ENCODE measurements at regions not wholly inside any gene's neighbourhood (a gene's known extent, or its start where the extent isn't known, plus 50 kb on each side); places are given as distances from the start of the nearest gene placed in this dataset.

- H3K36me3 ChIP-seq (ENCODE audit: control insufficient read depth, insufficient read depth, low read length) = no peaks in the 10 kb centered on the region
- Mint-ChIP-seq H3K4me3 (no peak overlapping the region), H3K27ac (no peak overlapping the region), H3K27me3 (ENCODE audit: insufficient read depth) (peaks cover 2% of the 10 kb centered on the region), H3K9me3 (no peaks in the 10 kb centered on the region), H3K4me1 (peaks cover 23% of the 10 kb centered on the region), H3K36me3 (ENCODE audit: low read depth) (no peaks in the 10 kb centered on the region)
- peaks cover 12% of the 10 kb centered on the region for H3K4me1 ChIP-seq (ENCODE audit: control insufficient read depth, insufficient read depth, low read length)
- H3K9ac ChIP-seq (ENCODE audit: extremely low read depth, low read length, poor library complexity, severe bottlenecking) = no peak overlapping the region
- H3K27me3 ChIP-seq (ENCODE audit: control insufficient read depth, insufficient read depth, low read length, poor library complexity, severe bottlenecking) = no peaks in the 10 kb centered on the region
- WGBS, 2 experiments (ENCODE audit: insufficient coverage in 1 of 2, insufficient read length in 1 of 2) = 93 to 94% methylated on average over 6 to 9 of the region's 9 CpGs
- H3K9me3 ChIP-seq (ENCODE audit: control insufficient read depth, low read length) = no peaks in the 10 kb centered on the region
- no peak for DNase-seq
- no peak for TF ChIP-seq CTCF (conservative IDR thresholded peaks at IDR 0.05)
- H3K4me3 ChIP-seq (ENCODE audit: low read length) = no peak overlapping the region
- no peak overlapping the region for H3K27ac ChIP-seq (ENCODE audit: low read depth, low read length)
Observed at GRCh38 chr9:89739916-89740315, 135.1 kb downstream of the GADD45G start.

- Histone ChIP-seq H3K9ac (ENCODE audit: extremely low read depth, low read length, poor library complexity, severe bottlenecking) (no peak overlapping the region), H3K27me3 (ENCODE audit: control insufficient read depth, insufficient read depth, low read length, poor library complexity, severe bottlenecking) (no peaks in the 10 kb centered on the region), H3K36me3 (ENCODE audit: control insufficient read depth, insufficient read depth, low read length) (no peaks in the 10 kb centered on the region), H3K9me3 (ENCODE audit: control insufficient read depth, low read length) (no peaks in the 10 kb centered on the region), H3K4me1 (ENCODE audit: control insufficient read depth, insufficient read depth, low read length) (peaks cover 12% of the 10 kb centered on the region), H3K27ac (ENCODE audit: low read depth, low read length) (no peak overlapping the region), H3K4me3 (ENCODE audit: low read length) (no peak overlapping the region)
- H3K4me1 Mint-ChIP-seq = peaks cover 23% of the 10 kb centered on the region
- peaks cover 2% of the 10 kb centered on the region for H3K27me3 Mint-ChIP-seq (ENCODE audit: insufficient read depth)
- DNase-seq = no peak
- no peak for TF ChIP-seq CTCF (conservative IDR thresholded peaks at IDR 0.05)
- no peak overlapping the region for H3K4me3 Mint-ChIP-seq
- no peaks in the 10 kb centered on the region for H3K9me3 Mint-ChIP-seq
- WGBS, 2 experiments (ENCODE audit: insufficient coverage in 1 of 2, insufficient read length in 1 of 2) = 90 to 100% methylated on average over 1 to 8 of the region's 8 CpGs
- H3K27ac Mint-ChIP-seq = no peak overlapping the region
- H3K36me3 Mint-ChIP-seq (ENCODE audit: low read depth) = no peaks in the 10 kb centered on the region
Observed at GRCh38 chr9:89740722-89741121, 135.9 kb downstream of the GADD45G start.

GRCh38 chr9:89742660-89743059 lies 137.8 kb downstream of the GADD45G start:
- Mint-ChIP-seq H3K27me3 (ENCODE audit: insufficient read depth) (peaks cover 2% of the 10 kb centered on the region), H3K4me3 (no peak overlapping the region), H3K36me3 (ENCODE audit: low read depth) (no peaks in the 10 kb centered on the region), H3K9me3 (no peaks in the 10 kb centered on the region), H3K27ac (no peak overlapping the region), H3K4me1 (peaks cover 23% of the 10 kb centered on the region)
- no peak for DNase-seq
- Histone ChIP-seq H3K27me3 (ENCODE audit: control insufficient read depth, insufficient read depth, low read length, poor library complexity, severe bottlenecking) (no peaks in the 10 kb centered on the region), H3K36me3 (ENCODE audit: control insufficient read depth, insufficient read depth, low read length) (no peaks in the 10 kb centered on the region), H3K9me3 (ENCODE audit: control insufficient read depth, low read length) (no peaks in the 10 kb centered on the region), H3K4me3 (ENCODE audit: low read length) (no peak overlapping the region), H3K4me1 (ENCODE audit: control insufficient read depth, insufficient read depth, low read length) (peaks cover 12% of the 10 kb centered on the region), H3K27ac (ENCODE audit: low read depth, low read length) (peak overlapping the region; percentile 65), H3K9ac (ENCODE audit: extremely low read depth, low read length, poor library complexity, severe bottlenecking) (no peak overlapping the region)
- 92 to 93% methylated on average over 3 to 6 of the region's 6 CpGs for WGBS, 2 experiments (ENCODE audit: insufficient coverage in 1 of 2, insufficient read length in 1 of 2)
- no peak for TF ChIP-seq CTCF (conservative IDR thresholded peaks at IDR 0.05)

Measured in endodermal cell (in vitro differentiated cells).